ENCODE measurements at regions not wholly inside any gene's neighbourhood (a gene's known extent, or its start where the extent isn't known, plus 50 kb on each side); places are given as distances from the start of the nearest gene placed in this dataset.

GRCh38 chr2:67671464-67672450, 274.6 kb downstream of the ETAA1 start:
- TF ChIP-seq, protein P1, sequence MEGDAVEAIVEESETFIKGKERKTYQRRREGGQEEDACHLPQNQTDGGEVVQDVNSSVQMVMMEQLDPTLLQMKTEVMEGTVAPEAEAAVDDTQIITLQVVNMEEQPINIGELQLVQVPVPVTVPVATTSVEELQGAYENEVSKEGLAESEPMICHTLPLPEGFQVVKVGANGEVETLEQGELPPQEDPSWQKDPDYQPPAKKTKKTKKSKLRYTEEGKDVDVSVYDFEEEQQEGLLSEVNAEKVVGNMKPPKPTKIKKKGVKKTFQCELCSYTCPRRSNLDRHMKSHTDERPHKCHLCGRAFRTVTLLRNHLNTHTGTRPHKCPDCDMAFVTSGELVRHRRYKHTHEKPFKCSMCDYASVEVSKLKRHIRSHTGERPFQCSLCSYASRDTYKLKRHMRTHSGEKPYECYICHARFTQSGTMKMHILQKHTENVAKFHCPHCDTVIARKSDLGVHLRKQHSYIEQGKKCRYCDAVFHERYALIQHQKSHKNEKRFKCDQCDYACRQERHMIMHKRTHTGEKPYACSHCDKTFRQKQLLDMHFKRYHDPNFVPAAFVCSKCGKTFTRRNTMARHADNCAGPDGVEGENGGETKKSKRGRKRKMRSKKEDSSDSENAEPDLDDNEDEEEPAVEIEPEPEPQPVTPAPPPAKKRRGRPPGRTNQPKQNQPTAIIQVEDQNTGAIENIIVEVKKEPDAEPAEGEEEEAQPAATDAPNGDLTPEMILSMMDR (IDR thresholded peaks at IDR 0.05 in 2 of 3, conservative IDR thresholded peaks at IDR 0.05 in 1 of 3; ENCODE audit: control insufficient read depth in 2 of 3, extremely low read depth in 1 of 3, insufficient read depth in 1 of 3, low read depth in 3 of 3, low read length in 3 of 3): no peak
- TF ChIP-seq EZH2 (IDR thresholded peaks at IDR 0.05; ENCODE audit: borderline replicate concordance, control insufficient read depth, low read depth, low read length): no peak
- TF ChIP-seq MYC (IDR thresholded peaks at IDR 0.05; ENCODE audit: insufficient read depth, insufficient read length, insufficient replicate concordance, low read length, severe bottlenecking): no peak
- TF ChIP-seq, protein P2, sequence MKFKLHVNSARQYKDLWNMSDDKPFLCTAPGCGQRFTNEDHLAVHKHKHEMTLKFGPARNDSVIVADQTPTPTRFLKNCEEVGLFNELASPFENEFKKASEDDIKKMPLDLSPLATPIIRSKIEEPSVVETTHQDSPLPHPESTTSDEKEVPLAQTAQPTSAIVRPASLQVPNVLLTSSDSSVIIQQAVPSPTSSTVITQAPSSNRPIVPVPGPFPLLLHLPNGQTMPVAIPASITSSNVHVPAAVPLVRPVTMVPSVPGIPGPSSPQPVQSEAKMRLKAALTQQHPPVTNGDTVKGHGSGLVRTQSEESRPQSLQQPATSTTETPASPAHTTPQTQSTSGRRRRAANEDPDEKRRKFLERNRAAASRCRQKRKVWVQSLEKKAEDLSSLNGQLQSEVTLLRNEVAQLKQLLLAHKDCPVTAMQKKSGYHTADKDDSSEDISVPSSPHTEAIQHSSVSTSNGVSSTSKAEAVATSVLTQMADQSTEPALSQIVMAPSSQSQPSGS (IDR thresholded peaks at IDR 0.05; ENCODE audit: low read length): no peak
- TF ChIP-seq MXI1 (IDR thresholded peaks at IDR 0.05; ENCODE audit: low read depth, low read length): no peak
- TF ChIP-seq KAT2A (conservative IDR thresholded peaks at IDR 0.05; ENCODE audit: control insufficient read depth, low read depth, low read length): no peak
- TF ChIP-seq ZNF384 (IDR thresholded peaks at IDR 0.05; ENCODE audit: borderline replicate concordance, low read depth, low read length): no peak
- no peak for TF ChIP-seq NR2C2 (IDR thresholded peaks at IDR 0.05; ENCODE audit: borderline replicate concordance, control insufficient read depth, insufficient read length, low read depth)
- no peak for TF ChIP-seq POLR2A (IDR thresholded peaks at IDR 0.05; ENCODE audit: low read depth, low read length)
- TF ChIP-seq FOXM1 (IDR thresholded peaks at IDR 0.05; ENCODE audit: low read depth, low read length): no peak
- TF ChIP-seq REST (IDR thresholded peaks at IDR 0.05; ENCODE audit: low read depth, low read length): no peak
- no peak for TF ChIP-seq CHD1 (IDR thresholded peaks at IDR 0.05; ENCODE audit: low read depth, low read length)
- TF ChIP-seq TAF1 (IDR thresholded peaks at IDR 0.05; ENCODE audit: borderline replicate concordance, low read depth, low read length): no peak

Data from GM12878 (cell line).